Stomach (tissue), 8 donors: ENCODE measurements at regions not wholly inside any gene's neighbourhood (a gene's known extent, or its start where the extent isn't known, plus 50 kb on each side); places are given as distances from the start of the nearest gene placed in this dataset.
A peak's percentile ranks its signal among the peaks of the same experiment; 100 is the strongest.
"Not testable (repeated sequence)": the region's sequence is repeated elsewhere in the genome, so short reads cannot be mapped to it uniquely, and the experiment has no call there.

Experiments used
- DNase-seq, 2 donors: peaks; one replicate each; pipeline versions ENCODE4 v3.0.0 to v3.0.0-alpha.2; 2013 to 2019
- H3K27ac ChIP-seq, 5 donors: fragments of 200-600 bp in 4 of 5; sonication (generic) in 4 of 5; one replicate each; pipeline ENCODE4 v1.5.1; 2013 to 2019; ENCODE audit warnings: mild to moderate bottlenecking in 1 of 5, moderate library complexity in 1 of 5
- H3K27me3 ChIP-seq, 3 donors: fragments of 200-600 bp; sonication (generic); one replicate each; pipeline ENCODE4 v1.5.1; 2017 to 2019; ENCODE audit warnings: mixed run types in 1 of 3
- H3K36me3 ChIP-seq, 4 donors: fragments of 200-600 bp; sonication (generic); 1 replicate in 3 of 4; 2 replicates in 1 of 4; pipeline ENCODE4 v1.5.1; 2016 to 2019
- H3K4me1 ChIP-seq, 4 donors: fragments of 200-600 bp; sonication (generic); one replicate each; pipeline ENCODE4 v1.5.1; 2016 to 2019
- H3K4me3 ChIP-seq, 4 donors: fragments of 200-600 bp; sonication (generic) in 3 of 4; one replicate each; pipeline ENCODE4 v1.5.1; 2016 to 2019; ENCODE audit warnings: mild to moderate bottlenecking in 1 of 4
- H3K9me3 ChIP-seq, 4 donors: fragments of 200-600 bp; sonication (generic); one replicate each; pipeline ENCODE4 v1.5.1; 2016 to 2019
- CTCF ChIP-seq, 7 experiments: fragments of 450-650 bp in 4 of 7; fragments of 200-600 bp in 3 of 7; sonication (generic) in 3 of 7; IDR thresholded peaks; one replicate each; pipeline ENCODE4 v1.5.1; 2016 to 2019; ENCODE audit warnings: antibody characterized with exemption in 7 of 7, control low read depth in 2 of 7, mild to moderate bottlenecking in 1 of 7
- EP300 ChIP-seq: sonication (generic); formaldehyde crosslinking; IDR thresholded peaks from one replicate; pipeline ENCODE4 v1.6.1; 2017; ENCODE audit warnings: antibody characterized with exemption
- POLR2A ChIP-seq, 4 donors: fragments of 450-650 bp; IDR thresholded peaks; one replicate each; pipeline ENCODE4 v1.6.1; 2016; ENCODE audit warnings: antibody characterized with exemption in 4 of 4, control low read depth in 2 of 4, mild to moderate bottlenecking in 1 of 4, moderate library complexity in 1 of 4
- POLR2AphosphoS5 ChIP-seq, 3 donors: sonication (generic); formaldehyde crosslinking; IDR thresholded peaks; one replicate each; pipeline ENCODE4 v1.6.1; 2016; ENCODE audit warnings: antibody characterized with exemption in 3 of 3
- WGBS, 5 donors: extraction: QIAGEN DNeasy Blood & Tissue Kit in 3 of 5; methylation state at CpG; one replicate each; pipeline versions ENCODE4 v1.1.5 to v1.1.7; 2013 to 2018; 5-methylcytosine and 5-hydroxymethylcytosine counted together
- intact Hi-C: fragments of 100-400 bp; cut with DNase I; formaldehyde crosslinking; loops from one replicate; pipeline ENCODE4 v1.15.1; 2023; ENCODE audit warnings: low total_unique reads
- donor health status: healthy with polysubstance abuse.
- donor health status: Bipolar disorder and iron deficiency.
- donor health status: healthy.

GRCh38 chr4:188341428-188341827 is 202.2 kb downstream of the TRIML1 start:
- intact Hi-C loops, result no loop called here
- H3K27ac ChIP-seq, result no peak overlapping the region
- H3K4me1 ChIP-seq, result no peaks in the 10 kb centered on the region
- TF ChIP-seq POLR2A (IDR thresholded peaks at IDR 0.05), result no peak
- no peak for TF ChIP-seq EP300
- no peak for TF ChIP-seq POLR2AphosphoS5 (IDR thresholded peaks at IDR 0.05)
- TF ChIP-seq CTCF (IDR thresholded peaks at IDR 0.05), result no peak
- no peaks in the 10 kb centered on the region for H3K36me3 ChIP-seq
- H3K4me3 ChIP-seq, result no peak overlapping the region
- WGBS, 5 donors, result 87 to 94% (median 91%) methylated on average over 7 of the region's 7 CpGs
- H3K27me3 ChIP-seq, result no peaks in the 10 kb centered on the region
- no peak for DNase-seq
- peaks cover 0 to 9% (median 3%) of the 10 kb centered on the region in 4 donors for H3K9me3 ChIP-seq

GRCh38 chr4:188346171-188346809 is 207.0 kb downstream of the TRIML1 start:
- no peak overlapping the region for H3K4me3 ChIP-seq
- 33 to 57% (median 50%) methylated on average over 9 of the region's 9 CpGs for WGBS, 5 donors
- TF ChIP-seq POLR2AphosphoS5 (IDR thresholded peaks at IDR 0.05) (no peak), EP300 (no peak), POLR2A (IDR thresholded peaks at IDR 0.05) (no peak), CTCF (IDR thresholded peaks at IDR 0.05) (no peak)
- peak in 1 of 2 donors; percentile 12 for DNase-seq
- no peaks in the 10 kb centered on the region for H3K4me1 ChIP-seq
- no peaks in the 10 kb centered on the region for H3K36me3 ChIP-seq
- intact Hi-C loops, result no loop called here
- H3K9me3 ChIP-seq, result peaks cover 0 to 12% (median 0%) of the 10 kb centered on the region in 4 donors
- H3K27ac ChIP-seq, result no peak overlapping the region
- no peaks in the 10 kb centered on the region for H3K27me3 ChIP-seq

DNA sequence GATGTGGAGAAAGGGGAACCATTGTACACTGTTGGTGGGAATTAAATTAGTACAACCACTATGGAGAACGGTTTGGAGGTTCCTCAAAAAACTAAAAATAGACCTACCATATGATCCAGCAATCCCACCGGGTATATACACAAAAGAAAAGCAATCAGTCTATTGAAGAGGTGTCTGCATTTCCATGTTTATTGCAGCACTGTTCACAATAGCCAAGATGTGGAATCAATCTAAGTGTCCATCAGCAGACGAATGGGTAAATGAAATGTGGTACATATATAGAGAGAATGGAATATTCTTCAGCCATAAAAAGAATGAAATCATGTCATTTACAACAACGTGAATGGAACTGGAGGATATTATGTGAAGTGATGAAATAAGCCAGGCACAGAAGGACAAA is 208.1 kb downstream of the TRIML1 start:
- Histone ChIP-seq H3K9me3 (peaks cover 0 to 12% (median 0%) of the 10 kb centered on the region in 4 donors), H3K27me3 (no peaks in the 10 kb centered on the region), H3K27ac (no peak overlapping the region), H3K4me3 (no peak overlapping the region), H3K4me1 (no peaks in the 10 kb centered on the region), H3K36me3 (no peaks in the 10 kb centered on the region)
- DNase-seq, result no peak
- intact Hi-C loops, result no loop called here
- TF ChIP-seq POLR2AphosphoS5 (IDR thresholded peaks at IDR 0.05) (no peak), EP300 (no peak), CTCF (IDR thresholded peaks at IDR 0.05) (no peak), POLR2A (IDR thresholded peaks at IDR 0.05) (no peak)
- 61 to 77% (median 75%) methylated on average over 4 of the region's 4 CpGs for WGBS, 5 donors

GRCh38 chr4:188349569-188349968 is 210.3 kb downstream of the TRIML1 start:
- intact Hi-C loops, H3K4me1 ChIP-seq, H3K27ac ChIP-seq, DNase-seq, H3K36me3 ChIP-seq, H3K4me3 ChIP-seq, H3K27me3 ChIP-seq: not testable (repeated sequence)
- peaks cover 0 to 26% (median 5%) of the 10 kb centered on the region in 4 donors for H3K9me3 ChIP-seq
- WGBS, 5 donors, result 85 to 93% (median 91%) methylated on average over 7 to 10 of the region's 10 CpGs

GRCh38 chr4:188363196-188363595 is 224.0 kb downstream of the TRIML1 start:
- Histone ChIP-seq H3K4me1 (no peaks in the 10 kb centered on the region), H3K36me3 (no peaks in the 10 kb centered on the region), H3K9me3 (no peaks in the 10 kb centered on the region), H3K27ac (no peak overlapping the region), H3K4me3 (no peak overlapping the region), H3K27me3 (no peaks in the 10 kb centered on the region)
- no peak for DNase-seq
- 71 to 95% (median 88%) methylated on average over 1 of the region's 1 CpG for WGBS, 5 donors
- intact Hi-C loops, result no loop called here
- no peak for TF ChIP-seq POLR2A (IDR thresholded peaks at IDR 0.05)
- no peak for TF ChIP-seq POLR2AphosphoS5 (IDR thresholded peaks at IDR 0.05)
- TF ChIP-seq CTCF (IDR thresholded peaks at IDR 0.05), result no peak
- no peak for TF ChIP-seq EP300
